ENCODE measurements at regions not wholly inside any gene's neighbourhood (a gene's known extent, or its start where the extent isn't known, plus 50 kb on each side); places are given as distances from the start of the nearest gene placed in this dataset.
"Not testable (repeated sequence)": the region's sequence is repeated elsewhere in the genome, so short reads cannot be mapped to it uniquely, and the experiment has no call there.

DNA sequence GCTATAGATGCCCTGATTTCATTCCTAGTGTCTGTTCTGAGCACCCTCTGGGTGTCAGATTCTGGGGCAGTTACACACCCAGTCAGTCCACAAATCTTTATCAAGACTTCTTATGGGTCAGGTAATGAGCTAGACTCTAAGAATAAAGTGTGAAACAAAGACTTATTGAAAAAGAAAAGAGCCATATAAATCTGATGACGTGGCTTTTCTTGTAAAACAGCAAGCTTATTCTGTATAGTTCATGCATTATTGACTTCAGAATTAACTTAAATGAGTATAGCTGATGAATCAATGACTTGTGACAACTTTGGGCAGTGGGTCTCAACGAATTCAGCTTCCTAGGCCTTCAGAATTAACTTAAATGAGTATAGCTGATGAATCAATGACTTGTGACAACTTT lies 1527.5 kb downstream of the TBC1D22A start:
- H3K27me3 ChIP-seq (replicated peaks; ENCODE audit: control insufficient read depth, insufficient read depth, low read length, poor library complexity, severe bottlenecking); DNase-seq; H3K27ac ChIP-seq (ENCODE audit: insufficient read depth, low read length, poor library complexity, severe bottlenecking); H3K4me1 ChIP-seq (ENCODE audit: control insufficient read depth, insufficient read depth, low read length, poor library complexity, severe bottlenecking); H3K36me3 ChIP-seq (ENCODE audit: control insufficient read depth, insufficient read depth, low read length); H3K4me3 ChIP-seq (ENCODE audit: insufficient read depth, low read depth, low read length, poor library complexity, severe bottlenecking); H3K9me3 ChIP-seq (ENCODE audit: control insufficient read depth, low read length): not testable (repeated sequence)

GRCh38 chr22:48288376-48288940 lies 1526.0 kb downstream of the TBC1D22A start:
- Histone ChIP-seq H3K27ac (ENCODE audit: insufficient read depth, low read length, poor library complexity, severe bottlenecking) (no peak overlapping the region), H3K36me3 (ENCODE audit: control insufficient read depth, insufficient read depth, low read length) (no peaks in the 10 kb centered on the region), H3K4me3 (ENCODE audit: insufficient read depth, low read depth, low read length, poor library complexity, severe bottlenecking) (no peak overlapping the region), H3K27me3 (replicated peaks; ENCODE audit: control insufficient read depth, insufficient read depth, low read length, poor library complexity, severe bottlenecking) (no peaks in the 10 kb centered on the region), H3K9me3 (ENCODE audit: control insufficient read depth, low read length) (no peaks in the 10 kb centered on the region), H3K4me1 (ENCODE audit: control insufficient read depth, insufficient read depth, low read length, poor library complexity, severe bottlenecking) (no peaks in the 10 kb centered on the region)
- no peak for DNase-seq

DNA sequence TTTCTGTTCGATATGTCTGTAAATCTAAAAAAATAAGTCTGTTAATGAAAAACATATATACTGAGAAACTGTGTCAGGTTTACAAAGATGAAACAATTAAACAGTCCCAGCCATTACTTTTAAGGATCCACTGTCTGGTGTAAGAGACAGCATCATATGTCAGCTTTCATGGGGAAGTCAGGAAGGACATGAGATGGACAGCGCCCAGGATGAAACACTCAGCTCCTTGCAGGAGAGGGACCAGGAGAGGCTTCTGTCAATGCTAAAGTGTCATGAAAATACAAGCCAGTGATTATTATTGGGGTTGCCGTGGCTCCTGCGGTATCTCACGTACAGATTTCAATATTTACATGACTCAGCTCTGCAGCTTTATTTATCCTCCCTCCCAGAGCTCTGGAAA lies 1524.6 kb downstream of the TBC1D22A start:
- Histone ChIP-seq H3K27ac (ENCODE audit: insufficient read depth, low read length, poor library complexity, severe bottlenecking) (no peak overlapping the region), H3K4me1 (ENCODE audit: control insufficient read depth, insufficient read depth, low read length, poor library complexity, severe bottlenecking) (no peaks in the 10 kb centered on the region), H3K9me3 (ENCODE audit: control insufficient read depth, low read length) (no peaks in the 10 kb centered on the region), H3K36me3 (ENCODE audit: control insufficient read depth, insufficient read depth, low read length) (no peaks in the 10 kb centered on the region), H3K27me3 (replicated peaks; ENCODE audit: control insufficient read depth, insufficient read depth, low read length, poor library complexity, severe bottlenecking) (no peaks in the 10 kb centered on the region), H3K4me3 (ENCODE audit: insufficient read depth, low read depth, low read length, poor library complexity, severe bottlenecking) (no peak overlapping the region)
- no peak for DNase-seq

GRCh38 chr22:48284671-48285070 lies 1522.2 kb downstream of the TBC1D22A start:
- DNase-seq: no peak
- Histone ChIP-seq H3K9me3 (ENCODE audit: control insufficient read depth, low read length) (no peaks in the 10 kb centered on the region), H3K4me1 (ENCODE audit: control insufficient read depth, insufficient read depth, low read length, poor library complexity, severe bottlenecking) (no peaks in the 10 kb centered on the region), H3K36me3 (ENCODE audit: control insufficient read depth, insufficient read depth, low read length) (no peaks in the 10 kb centered on the region), H3K4me3 (ENCODE audit: insufficient read depth, low read depth, low read length, poor library complexity, severe bottlenecking) (no peak overlapping the region), H3K27me3 (replicated peaks; ENCODE audit: control insufficient read depth, insufficient read depth, low read length, poor library complexity, severe bottlenecking) (no peaks in the 10 kb centered on the region), H3K27ac (ENCODE audit: insufficient read depth, low read length, poor library complexity, severe bottlenecking) (no peak overlapping the region)

GRCh38 chr22:48282804-48283203 lies 1520.4 kb downstream of the TBC1D22A start:
- H3K36me3 ChIP-seq (ENCODE audit: control insufficient read depth, insufficient read depth, low read length): no peaks in the 10 kb centered on the region
- H3K4me1 ChIP-seq (ENCODE audit: control insufficient read depth, insufficient read depth, low read length, poor library complexity, severe bottlenecking): no peaks in the 10 kb centered on the region
- H3K4me3 ChIP-seq (ENCODE audit: insufficient read depth, low read depth, low read length, poor library complexity, severe bottlenecking): no peak overlapping the region
- H3K27me3 ChIP-seq (replicated peaks; ENCODE audit: control insufficient read depth, insufficient read depth, low read length, poor library complexity, severe bottlenecking): no peaks in the 10 kb centered on the region
- no peak for DNase-seq
- no peaks in the 10 kb centered on the region for H3K9me3 ChIP-seq (ENCODE audit: control insufficient read depth, low read length)
- H3K27ac ChIP-seq (ENCODE audit: insufficient read depth, low read length, poor library complexity, severe bottlenecking): no peak overlapping the region

DNA sequence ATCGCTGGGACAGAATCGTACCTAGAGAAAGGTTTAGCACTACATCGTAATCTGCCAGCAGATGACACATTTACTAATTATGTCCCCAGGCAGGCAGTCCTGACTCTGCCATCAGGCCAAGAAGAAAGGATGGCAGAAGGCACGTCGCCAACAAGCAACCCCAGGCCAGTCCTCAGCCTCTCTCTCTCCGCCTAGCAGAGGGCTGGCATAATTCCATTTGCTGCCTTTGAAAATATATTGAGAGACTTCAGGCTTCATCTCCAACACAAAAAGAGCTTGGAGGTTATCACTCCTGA lies 1517.0 kb downstream of the TBC1D22A start:
- no peaks in the 10 kb centered on the region for H3K4me1 ChIP-seq (ENCODE audit: control insufficient read depth, insufficient read depth, low read length, poor library complexity, severe bottlenecking)
- no peaks in the 10 kb centered on the region for H3K9me3 ChIP-seq (ENCODE audit: control insufficient read depth, low read length)
- DNase-seq: no peak

GRCh38 chr22:48278620-48279460 lies 1516.4 kb downstream of the TBC1D22A start:
- Histone ChIP-seq H3K27me3 (replicated peaks; ENCODE audit: control insufficient read depth, insufficient read depth, low read length, poor library complexity, severe bottlenecking) (no peaks in the 10 kb centered on the region), H3K9me3 (ENCODE audit: control insufficient read depth, low read length) (no peaks in the 10 kb centered on the region), H3K4me3 (ENCODE audit: insufficient read depth, low read depth, low read length, poor library complexity, severe bottlenecking) (no peak overlapping the region), H3K36me3 (ENCODE audit: control insufficient read depth, insufficient read depth, low read length) (no peaks in the 10 kb centered on the region), H3K27ac (ENCODE audit: insufficient read depth, low read length, poor library complexity, severe bottlenecking) (no peak overlapping the region), H3K4me1 (ENCODE audit: control insufficient read depth, insufficient read depth, low read length, poor library complexity, severe bottlenecking) (no peaks in the 10 kb centered on the region)
- no peak for DNase-seq

More for the DNA sequence above, 1517.0 kb downstream of the TBC1D22A start:
- no peak overlapping the region for H3K4me3 ChIP-seq (ENCODE audit: insufficient read depth, low read depth, low read length, poor library complexity, severe bottlenecking)
- no peak overlapping the region for H3K27ac ChIP-seq (ENCODE audit: insufficient read depth, low read length, poor library complexity, severe bottlenecking)
- H3K36me3 ChIP-seq (ENCODE audit: control insufficient read depth, insufficient read depth, low read length): no peaks in the 10 kb centered on the region
- H3K27me3 ChIP-seq (replicated peaks; ENCODE audit: control insufficient read depth, insufficient read depth, low read length, poor library complexity, severe bottlenecking): no peaks in the 10 kb centered on the region

- no peak for DNase-seq
These were observed 1515.6 kb downstream of the TBC1D22A start for GRCh38 chr22:48277868-48278581.

GRCh38 chr22:48276994-48277867 lies 1514.8 kb downstream of the TBC1D22A start:
- no peaks in the 10 kb centered on the region for H3K9me3 ChIP-seq (ENCODE audit: control insufficient read depth, low read length)
- no peaks in the 10 kb centered on the region for H3K27me3 ChIP-seq (replicated peaks; ENCODE audit: control insufficient read depth, insufficient read depth, low read length, poor library complexity, severe bottlenecking)
- no peak overlapping the region for H3K27ac ChIP-seq (ENCODE audit: insufficient read depth, low read length, poor library complexity, severe bottlenecking)
- no peak overlapping the region for H3K4me3 ChIP-seq (ENCODE audit: insufficient read depth, low read depth, low read length, poor library complexity, severe bottlenecking)
- no peak for DNase-seq
- H3K36me3 ChIP-seq (ENCODE audit: control insufficient read depth, insufficient read depth, low read length): no peaks in the 10 kb centered on the region
- H3K4me1 ChIP-seq (ENCODE audit: control insufficient read depth, insufficient read depth, low read length, poor library complexity, severe bottlenecking): no peaks in the 10 kb centered on the region

More at GRCh38 chr22:48277868-48278581, 1515.6 kb downstream of the TBC1D22A start:
- H3K27ac ChIP-seq (ENCODE audit: insufficient read depth, low read length, poor library complexity, severe bottlenecking): no peak overlapping the region
- H3K27me3 ChIP-seq (replicated peaks; ENCODE audit: control insufficient read depth, insufficient read depth, low read length, poor library complexity, severe bottlenecking): no peaks in the 10 kb centered on the region
- H3K9me3 ChIP-seq (ENCODE audit: control insufficient read depth, low read length): no peaks in the 10 kb centered on the region
- H3K4me3 ChIP-seq (ENCODE audit: insufficient read depth, low read depth, low read length, poor library complexity, severe bottlenecking): no peak overlapping the region
- no peaks in the 10 kb centered on the region for H3K4me1 ChIP-seq (ENCODE audit: control insufficient read depth, insufficient read depth, low read length, poor library complexity, severe bottlenecking)
- no peaks in the 10 kb centered on the region for H3K36me3 ChIP-seq (ENCODE audit: control insufficient read depth, insufficient read depth, low read length)
